RWPE2 (cell line): ENCODE measurements at regions not wholly inside any gene's neighbourhood (a gene's known extent, or its start where the extent isn't known, plus 50 kb on each side); places are given as distances from the start of the nearest gene placed in this dataset.

Experiments
- ATAC-seq: fragments of 200-7000 bp; cut with Tn5 transposase; 3 replicates; pipeline ENCODE4 v1.9.1; 2021; ENCODE audit warnings: low read depth
- DNase-seq: peaks from one replicate; pipeline ENCODE4 v3.0.0-alpha.2; 2020; ENCODE audit warnings: low spot score
- H3K27ac ChIP-seq: fragments of 450-650 bp; 2 replicates; pipeline ENCODE4 v1.5.1; 2017; ENCODE audit warnings: mild to moderate bottlenecking; ENCODE audit not compliant: poor library complexity, severe bottlenecking
- H3K27me3 ChIP-seq: fragments of 250-450 bp; sonication (Bioruptor Pico); 2 replicates; pipeline ENCODE4 v1.5.1; 2021; ENCODE audit warnings: mild to moderate bottlenecking, moderate library complexity; ENCODE audit not compliant: insufficient read depth, poor library complexity, severe bottlenecking
- H3K36me3 ChIP-seq: fragments of 250-450 bp; sonication (Bioruptor Pico); 2 replicates; pipeline ENCODE4 v1.5.1; 2020; ENCODE audit warnings: low read depth, mild to moderate bottlenecking, moderate library complexity
- H3K4me1 ChIP-seq: fragments of 250-450 bp; sonication (Bioruptor Pico); 2 replicates; pipeline ENCODE4 v1.5.1; 2021; ENCODE audit warnings: mild to moderate bottlenecking, moderate library complexity; ENCODE audit not compliant: insufficient read depth, poor library complexity, severe bottlenecking
- H3K4me3 ChIP-seq: fragments of 250-450 bp; sonication (Bioruptor Pico); 2 replicates; pipeline ENCODE4 v1.5.1; 2021; ENCODE audit warnings: mild to moderate bottlenecking, moderate library complexity; ENCODE audit not compliant: severe bottlenecking
- H3K9me3 ChIP-seq: fragments of 250-450 bp; sonication (Bioruptor Pico); 2 replicates; pipeline ENCODE4 v1.5.1; 2021; ENCODE audit warnings: mild to moderate bottlenecking, moderate library complexity; ENCODE audit not compliant: severe bottlenecking
- TF ChIP-seq, protein P1 (sequence below): fragments of 450-650 bp; IDR thresholded peaks from one replicate; pipeline ENCODE4 v1.5.1; 2017; ENCODE audit warnings: mild to moderate bottlenecking, moderate library complexity; ENCODE audit not compliant: poor library complexity, severe bottlenecking

DNA sequence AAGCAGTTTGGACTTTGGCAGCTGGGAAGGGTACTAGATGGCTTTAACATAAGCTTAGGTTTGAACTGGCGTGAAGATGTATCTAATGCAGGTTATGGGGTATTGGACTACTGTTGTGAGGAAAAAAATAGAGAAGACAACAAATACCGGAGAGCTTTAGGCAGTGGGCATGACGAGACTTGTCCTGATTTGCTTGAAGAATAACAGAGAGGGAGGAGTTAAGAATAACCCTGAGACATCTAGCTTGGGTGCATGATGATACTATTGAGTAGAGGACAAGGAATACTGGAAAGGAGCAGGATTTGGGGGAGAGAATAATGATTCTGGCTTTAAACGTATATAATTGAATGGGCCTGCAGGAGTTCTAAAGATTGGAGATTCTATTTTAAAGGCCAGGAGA lies 249.5 kb upstream of the AZI2 start:
- ATAC-seq: no peak
- DNase-seq: no peak
- Histone ChIP-seq H3K4me1 (no peaks in the 10 kb centered on the region), H3K27ac (no peak overlapping the region), H3K9me3 (no peaks in the 10 kb centered on the region), H3K36me3 (no peaks in the 10 kb centered on the region), H3K27me3 (no peaks in the 10 kb centered on the region), H3K4me3 (no peak overlapping the region)
- TF ChIP-seq, protein P1, sequence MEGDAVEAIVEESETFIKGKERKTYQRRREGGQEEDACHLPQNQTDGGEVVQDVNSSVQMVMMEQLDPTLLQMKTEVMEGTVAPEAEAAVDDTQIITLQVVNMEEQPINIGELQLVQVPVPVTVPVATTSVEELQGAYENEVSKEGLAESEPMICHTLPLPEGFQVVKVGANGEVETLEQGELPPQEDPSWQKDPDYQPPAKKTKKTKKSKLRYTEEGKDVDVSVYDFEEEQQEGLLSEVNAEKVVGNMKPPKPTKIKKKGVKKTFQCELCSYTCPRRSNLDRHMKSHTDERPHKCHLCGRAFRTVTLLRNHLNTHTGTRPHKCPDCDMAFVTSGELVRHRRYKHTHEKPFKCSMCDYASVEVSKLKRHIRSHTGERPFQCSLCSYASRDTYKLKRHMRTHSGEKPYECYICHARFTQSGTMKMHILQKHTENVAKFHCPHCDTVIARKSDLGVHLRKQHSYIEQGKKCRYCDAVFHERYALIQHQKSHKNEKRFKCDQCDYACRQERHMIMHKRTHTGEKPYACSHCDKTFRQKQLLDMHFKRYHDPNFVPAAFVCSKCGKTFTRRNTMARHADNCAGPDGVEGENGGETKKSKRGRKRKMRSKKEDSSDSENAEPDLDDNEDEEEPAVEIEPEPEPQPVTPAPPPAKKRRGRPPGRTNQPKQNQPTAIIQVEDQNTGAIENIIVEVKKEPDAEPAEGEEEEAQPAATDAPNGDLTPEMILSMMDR: no peak

DNA sequence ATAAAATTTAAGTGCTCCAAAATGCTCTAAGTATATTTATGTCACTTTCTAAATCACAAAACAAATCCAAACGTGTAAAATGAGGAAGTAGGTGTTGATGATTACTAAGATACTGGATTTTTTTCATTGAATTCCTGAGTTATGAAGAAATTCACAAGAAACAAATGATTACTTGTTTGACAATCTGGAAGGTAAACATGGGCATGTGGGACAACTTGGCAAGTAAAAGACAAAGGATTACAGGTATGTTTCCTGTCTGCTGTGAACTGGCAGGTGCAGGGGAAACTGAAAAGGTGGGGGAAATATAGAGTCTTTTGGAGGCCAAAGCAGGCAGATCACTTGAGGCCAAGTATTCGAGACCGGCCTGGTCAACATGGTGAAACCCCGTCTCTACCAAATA lies 252.7 kb upstream of the AZI2 start:
- TF ChIP-seq, protein P1: no peak
- Histone ChIP-seq H3K27me3 (no peaks in the 10 kb centered on the region), H3K36me3 (no peaks in the 10 kb centered on the region), H3K4me3 (no peak overlapping the region), H3K9me3 (no peaks in the 10 kb centered on the region), H3K4me1 (no peaks in the 10 kb centered on the region), H3K27ac (no peak overlapping the region)
- ATAC-seq: no peak
- no peak for DNase-seq

DNA sequence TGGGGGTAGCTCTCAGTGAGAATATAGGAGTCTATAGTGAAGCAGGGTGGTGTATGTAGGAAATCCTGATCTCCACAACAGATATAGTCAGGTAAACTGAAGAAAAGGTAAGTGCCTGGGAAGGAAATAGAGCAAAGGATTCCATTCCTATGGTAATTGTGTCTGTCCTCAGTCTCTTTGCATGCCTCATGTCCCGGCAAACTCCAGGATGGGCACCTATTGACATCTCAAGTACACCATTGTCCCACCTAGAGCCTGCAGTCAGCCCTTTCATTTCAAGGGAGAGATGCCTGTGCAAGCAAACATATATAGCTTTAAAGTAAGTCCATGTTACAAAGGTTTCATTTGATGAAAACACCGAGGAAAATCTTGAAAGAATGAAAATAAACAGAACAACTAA lies 257.7 kb upstream of the AZI2 start:
- TF ChIP-seq, protein P1: no peak
- DNase-seq: no peak

DNA sequence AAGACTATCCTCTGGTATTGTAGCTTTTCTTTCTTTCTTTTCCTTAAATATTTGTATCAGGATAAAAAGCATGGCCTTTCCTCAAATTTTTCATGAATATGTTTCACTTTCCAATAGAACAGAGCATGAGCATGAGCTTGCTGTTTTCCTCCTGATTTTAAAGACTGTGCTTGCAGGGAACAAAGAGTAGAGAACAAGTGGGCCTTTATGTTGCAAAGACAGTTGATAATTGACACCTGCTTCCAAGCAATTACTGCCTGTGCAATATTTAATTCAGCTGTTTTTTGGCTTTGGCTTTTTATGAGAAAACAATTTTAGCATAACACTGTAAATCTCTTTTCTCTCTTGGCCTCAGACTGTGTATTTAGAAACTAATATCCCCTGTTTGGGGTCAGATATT lies 263.6 kb upstream of the AZI2 start:
- Histone ChIP-seq H3K27ac (no peak overlapping the region), H3K4me1 (no peaks in the 10 kb centered on the region), H3K9me3 (no peaks in the 10 kb centered on the region), H3K27me3 (peaks cover 4% of the 10 kb centered on the region), H3K4me3 (no peak overlapping the region), H3K36me3 (no peaks in the 10 kb centered on the region)
- DNase-seq: no peak
- ATAC-seq: no peak
- TF ChIP-seq, protein P1: no peak

More for the DNA sequence above, 257.7 kb upstream of the AZI2 start:
- Histone ChIP-seq H3K27ac (no peak overlapping the region), H3K27me3 (peaks cover 4% of the 10 kb centered on the region), H3K36me3 (no peaks in the 10 kb centered on the region), H3K4me1 (no peaks in the 10 kb centered on the region), H3K4me3 (no peak overlapping the region), H3K9me3 (no peaks in the 10 kb centered on the region)
- ATAC-seq: no peak

DNA sequence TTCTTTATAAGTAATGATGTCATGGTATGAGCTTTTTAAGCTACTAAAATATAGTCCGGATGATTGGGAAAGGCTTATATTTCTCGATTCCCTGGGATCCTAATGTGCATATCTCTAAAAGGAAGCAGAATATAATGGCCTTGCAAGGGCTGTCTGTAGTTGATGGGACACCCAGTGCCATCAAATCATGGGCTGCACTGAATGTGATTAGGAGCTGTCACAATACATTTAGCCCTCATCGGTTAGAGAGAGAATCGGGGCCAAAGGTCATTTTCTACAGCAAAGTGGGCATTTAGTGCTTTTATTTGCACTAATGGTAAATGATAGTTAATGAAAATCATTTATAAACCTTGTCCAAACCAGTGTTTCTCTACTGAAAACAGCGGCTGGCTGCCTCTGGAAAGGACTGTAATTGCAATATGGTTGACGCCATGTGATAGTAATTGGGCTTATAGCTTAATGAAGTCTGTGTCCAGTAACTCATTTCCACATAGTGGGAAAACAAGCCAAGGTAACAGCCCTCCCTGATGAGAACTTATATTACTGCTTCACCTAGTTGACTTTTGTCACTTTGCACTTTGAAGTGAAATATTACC lies 265.0 kb upstream of the AZI2 start:
- no peaks in the 10 kb centered on the region for H3K36me3 ChIP-seq
- ATAC-seq (no peak), DNase-seq (no peak)
- no peaks in the 10 kb centered on the region for H3K9me3 ChIP-seq
- TF ChIP-seq, protein P1: no peak
- no peak overlapping the region for H3K4me3 ChIP-seq
- H3K27ac ChIP-seq: no peak overlapping the region
- H3K4me1 ChIP-seq: no peaks in the 10 kb centered on the region
- peaks cover 3% of the 10 kb centered on the region for H3K27me3 ChIP-seq
